ENCODE measurements at regions not wholly inside any gene's neighbourhood (a gene's known extent, or its start where the extent isn't known, plus 50 kb on each side); places are given as distances from the start of the nearest gene placed in this dataset.

- Mint-ChIP-seq H3K9me3 (ENCODE audit: unreplicated experiment) (peaks cover 12% of the 10 kb centered on the region), H3K36me3 (ENCODE audit: insufficient read depth, unreplicated experiment) (no peaks in the 10 kb centered on the region), H3K27ac (ENCODE audit: unreplicated experiment) (no peak overlapping the region), H3K4me1 (ENCODE audit: low read depth, unreplicated experiment) (no peaks in the 10 kb centered on the region), H3K27me3 (ENCODE audit: insufficient read depth, unreplicated experiment) (no peaks in the 10 kb centered on the region), H3K4me3 (ENCODE audit: unreplicated experiment) (no peak overlapping the region)
- intact Hi-C loops (cut with micrococcal nuclease; ENCODE audit: unreplicated experiment) = no loop called here
- Histone ChIP-seq H3K9me3 (no peaks in the 10 kb centered on the region), H3K36me3 (ENCODE audit: control insufficient read depth, insufficient read depth, low read length) (no peaks in the 10 kb centered on the region), H3K27me3 (replicated peaks; ENCODE audit: control insufficient read depth, insufficient read depth, low read length) (no peaks in the 10 kb centered on the region), H3K4me1 (no peaks in the 10 kb centered on the region), H3K4me3 (ENCODE audit: low read depth, low read length) (no peak overlapping the region)
- no TSS peak for BruUV-seq (replicated peaks)
- DNase-seq = no peak
- ChIA-PET CTCF (no interaction called here), POLR2A (no interaction called here)
- no peak for TF ChIP-seq CTCF (IDR thresholded peaks at IDR 0.05; ENCODE audit: insufficient read depth in 1 of 2, low read depth in 1 of 2, low read length in 1 of 2, severe bottlenecking in 1 of 2, unreplicated experiment in 1 of 2)
Observed at GRCh38 chr4:31189938-31190337, 469.8 kb downstream of the PCDH7 start.

GRCh38 chr4:31190671-31191070 lies 470.5 kb downstream of the PCDH7 start:
- no peaks in the 10 kb centered on the region for H3K4me1 Mint-ChIP-seq (ENCODE audit: low read depth, unreplicated experiment)
- intact Hi-C loops (cut with micrococcal nuclease; ENCODE audit: unreplicated experiment) = no loop called here
- POLR2A ChIA-PET = no interaction called here
- H3K9me3 Mint-ChIP-seq (ENCODE audit: unreplicated experiment) = peaks cover 5% of the 10 kb centered on the region
- DNase-seq = no peak
- H3K27ac Mint-ChIP-seq (ENCODE audit: unreplicated experiment) = no peak overlapping the region
- H3K4me3 Mint-ChIP-seq (ENCODE audit: unreplicated experiment) = no peak overlapping the region
- no peaks in the 10 kb centered on the region for H3K27me3 Mint-ChIP-seq (ENCODE audit: insufficient read depth, unreplicated experiment)
- Histone ChIP-seq H3K9me3 (no peaks in the 10 kb centered on the region), H3K4me1 (no peaks in the 10 kb centered on the region), H3K27me3 (replicated peaks; ENCODE audit: control insufficient read depth, insufficient read depth, low read length) (no peaks in the 10 kb centered on the region), H3K4me3 (ENCODE audit: low read depth, low read length) (no peak overlapping the region), H3K36me3 (ENCODE audit: control insufficient read depth, insufficient read depth, low read length) (no peaks in the 10 kb centered on the region)
- CTCF ChIA-PET = no interaction called here
- no peak for TF ChIP-seq CTCF (IDR thresholded peaks at IDR 0.05; ENCODE audit: insufficient read depth in 1 of 2, low read depth in 1 of 2, low read length in 1 of 2, severe bottlenecking in 1 of 2, unreplicated experiment in 1 of 2)
- H3K36me3 Mint-ChIP-seq (ENCODE audit: insufficient read depth, unreplicated experiment) = no peaks in the 10 kb centered on the region
- BruUV-seq (replicated peaks) = no TSS peak

- no peak for TF ChIP-seq CTCF (IDR thresholded peaks at IDR 0.05; ENCODE audit: insufficient read depth in 1 of 2, low read depth in 1 of 2, low read length in 1 of 2, severe bottlenecking in 1 of 2, unreplicated experiment in 1 of 2)
- no peaks in the 10 kb centered on the region for H3K27me3 ChIP-seq (replicated peaks; ENCODE audit: control insufficient read depth, insufficient read depth, low read length)
- Mint-ChIP-seq H3K4me1 (ENCODE audit: low read depth, unreplicated experiment) (no peaks in the 10 kb centered on the region), H3K36me3 (ENCODE audit: insufficient read depth, unreplicated experiment) (no peaks in the 10 kb centered on the region), H3K27ac (ENCODE audit: unreplicated experiment) (no peak overlapping the region), H3K27me3 (ENCODE audit: insufficient read depth, unreplicated experiment) (no peaks in the 10 kb centered on the region), H3K4me3 (ENCODE audit: unreplicated experiment) (no peak overlapping the region), H3K9me3 (ENCODE audit: unreplicated experiment) (no peaks in the 10 kb centered on the region)
- intact Hi-C loops (cut with micrococcal nuclease; ENCODE audit: unreplicated experiment) = no loop called here
- H3K36me3 ChIP-seq (ENCODE audit: control insufficient read depth, insufficient read depth, low read length) = no peaks in the 10 kb centered on the region
- no peaks in the 10 kb centered on the region for H3K9me3 ChIP-seq
- CTCF ChIA-PET = no interaction called here
- H3K4me3 ChIP-seq (ENCODE audit: low read depth, low read length) = no peak overlapping the region
- DNase-seq = no peak
- BruUV-seq (replicated peaks) = no TSS peak
- POLR2A ChIA-PET = no interaction called here
- H3K4me1 ChIP-seq = no peaks in the 10 kb centered on the region
Observed at GRCh38 chr4:31192341-31192740, 472.2 kb downstream of the PCDH7 start.

Data from Caco-2 (cell line).